Keratinocyte (primary cell): ENCODE measurements at regions not wholly inside any gene's neighbourhood (a gene's known extent, or its start where the extent isn't known, plus 50 kb on each side); places are given as distances from the start of the nearest gene placed in this dataset.
"Not testable (repeated sequence)": the region's sequence is repeated elsewhere in the genome, so short reads cannot be mapped to it uniquely, and the experiment has no call there.

ENCODE experiments used
- DNase-seq: peaks from one replicate; pipeline ENCODE4 v3.0.0-alpha.2; 2011; ENCODE audit warnings: low read depth, missing footprints, low spot score
- FAIRE-seq: peaks from 2 replicates; lab custom pipeline; 2011; peaks lifted over from hg19 to GRCh38; lab: Jason Lieb, UNC
- H2AFZ ChIP-seq: 2 replicates; pipeline ENCODE4 v1.6.0; 2012; ENCODE audit warnings: low read length, control low read depth, inconsistent platforms; ENCODE audit not compliant: control insufficient read depth
- H3K27ac ChIP-seq: 2 replicates; pipeline ENCODE4 v1.5.1; 2011; ENCODE audit warnings: low read length; ENCODE audit not compliant: control insufficient read depth, insufficient read depth
- H3K27me3 ChIP-seq: 3 replicates; pipeline ENCODE4 v1.6.0; 2011; ENCODE audit warnings: low read length; ENCODE audit not compliant: control insufficient read depth, insufficient read depth; ENCODE audit errors: extremely low read depth
- H3K36me3 ChIP-seq, 2 experiments: 2 replicates in 1 of 2; 3 replicates in 1 of 2; pipeline ENCODE4 v1.5.1; 2011; ENCODE audit warnings: low read length in 2 of 2, mild to moderate bottlenecking in 1 of 2; ENCODE audit not compliant: control insufficient read depth in 2 of 2, insufficient read depth in 2 of 2; ENCODE audit errors: extremely low read depth in 1 of 2
- H3K4me1 ChIP-seq: 3 replicates; pipeline ENCODE4 v1.5.1; 2011; ENCODE audit warnings: low read length; ENCODE audit not compliant: control insufficient read depth, insufficient read depth; ENCODE audit errors: extremely low read depth
- H3K4me2 ChIP-seq: 3 replicates; pipeline ENCODE4 v1.6.0; 2011; ENCODE audit warnings: low read depth, low read length; ENCODE audit not compliant: control insufficient read depth, insufficient read depth; ENCODE audit errors: extremely low read depth
- H3K4me3 ChIP-seq, 3 experiments: fragments of 200-600 bp in 1 of 3; sonication (generic) in 1 of 3; 2 replicates in 2 of 3; 3 replicates in 1 of 3; pipeline ENCODE4 v1.5.1; 2011 to 2016; ENCODE audit warnings: low read length in 3 of 3, mild to moderate bottlenecking in 3 of 3, control low read depth in 2 of 3, inconsistent platforms in 1 of 3, low read depth in 1 of 3, mixed read lengths in 1 of 3, mixed run types in 1 of 3, moderate library complexity in 1 of 3; ENCODE audit not compliant: control insufficient read depth in 2 of 3, insufficient read depth in 2 of 3; ENCODE audit errors: extremely low read depth in 1 of 3
- H3K79me2 ChIP-seq: 2 replicates; pipeline ENCODE4 v1.6.0; 2012; ENCODE audit warnings: low read length; ENCODE audit not compliant: control insufficient read depth, insufficient read depth
- H3K9ac ChIP-seq: 3 replicates; pipeline ENCODE4 v1.6.0; 2011; ENCODE audit warnings: low read length; ENCODE audit not compliant: control insufficient read depth, insufficient read depth; ENCODE audit errors: extremely low read depth
- H3K9me1 ChIP-seq: 3 replicates; pipeline ENCODE4 v1.6.0; 2011; ENCODE audit warnings: low read length; ENCODE audit not compliant: control insufficient read depth, insufficient read depth; ENCODE audit errors: extremely low read depth
- H3K9me3 ChIP-seq: 2 replicates; pipeline ENCODE4 v1.5.1; 2012; ENCODE audit warnings: low read depth, low read length; ENCODE audit not compliant: control insufficient read depth
- H4K20me1 ChIP-seq: 3 replicates; pipeline ENCODE4 v1.6.0; 2011; ENCODE audit warnings: low read length; ENCODE audit not compliant: control insufficient read depth, insufficient read depth; ENCODE audit errors: extremely low read depth
- CTCF ChIP-seq, 3 experiments: IDR thresholded peaks in 1 of 3; conservative IDR thresholded peaks in 1 of 3; optimal IDR thresholded peaks in 1 of 3; 2 replicates in 2 of 3; 3 replicates in 1 of 3; pipeline versions ENCODE3 to v1.5.1; 2011; ENCODE audit warnings: low read length in 3 of 3, mild to moderate bottlenecking in 3 of 3, moderate library complexity in 2 of 3, control low read depth in 1 of 3, inconsistent platforms in 1 of 3; ENCODE audit not compliant: insufficient read depth in 2 of 3; ENCODE audit errors: extremely low read depth in 1 of 3
- EZH2 ChIP-seq: IDR thresholded peaks from one replicate; pipeline ENCODE4 v1.6.1; 2012; ENCODE audit warnings: inconsistent platforms, mild to moderate bottlenecking, low read length, moderate library complexity
- dilution Hi-C: fragments of 300-500 bp; cut with MboI; formaldehyde crosslinking; loops from one replicate; pipeline ENCODE4 v1.7.0; 2020; ENCODE audit warnings: low sequenced_read_pairs; ENCODE audit not compliant: extremely low pct_ligation_motif_present

DNA sequence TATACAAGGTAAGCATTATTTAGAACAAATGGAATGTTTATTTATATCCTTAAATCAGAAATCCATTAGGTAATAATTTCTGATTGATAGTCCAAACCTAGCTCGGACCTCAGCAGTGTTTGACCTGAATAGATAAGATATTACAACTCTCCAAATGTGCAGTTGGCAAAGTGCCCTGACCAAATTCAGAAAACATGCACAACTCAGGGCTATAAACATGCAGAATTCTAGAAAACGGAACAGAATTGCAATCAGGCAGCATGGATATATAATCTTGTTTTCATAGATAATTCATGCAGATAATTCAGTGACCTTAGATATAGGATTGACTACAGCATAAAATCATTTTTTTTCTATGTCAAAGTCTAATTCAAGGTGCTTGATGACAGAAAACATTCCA, 626.6 kb upstream of the CITED2 start:
- no peak overlapping the region for H3K9ac ChIP-seq
- no peaks in the 10 kb centered on the region for H4K20me1 ChIP-seq
- TF ChIP-seq EZH2, result no peak
- TF ChIP-seq CTCF (optimal IDR thresholded peaks at IDR 0.05 in 1 of 3, IDR thresholded peaks at IDR 0.05 in 1 of 3, conservative IDR thresholded peaks at IDR 0.05 in 1 of 3; ENCODE audit: extremely low read depth in 1 of 3, insufficient read depth in 2 of 3, low read length in 3 of 3), result no peak
- H3K27ac ChIP-seq, result no peak overlapping the region
- dilution Hi-C loops, result no loop called here
- no peaks in the 10 kb centered on the region for H3K79me2 ChIP-seq
- FAIRE-seq (no peak), DNase-seq (no peak)
- H3K9me1 ChIP-seq, result no peaks in the 10 kb centered on the region
- H2AFZ ChIP-seq, result no peak overlapping the region
- H3K4me3 ChIP-seq, result no peak overlapping the region
- H3K4me1 ChIP-seq, result no peaks in the 10 kb centered on the region
- no peaks in the 10 kb centered on the region for H3K9me3 ChIP-seq
- H3K27me3 ChIP-seq, result no peaks in the 10 kb centered on the region
- H3K4me2 ChIP-seq, result no peak overlapping the region
- no peaks in the 10 kb centered on the region for H3K36me3 ChIP-seq

DNA sequence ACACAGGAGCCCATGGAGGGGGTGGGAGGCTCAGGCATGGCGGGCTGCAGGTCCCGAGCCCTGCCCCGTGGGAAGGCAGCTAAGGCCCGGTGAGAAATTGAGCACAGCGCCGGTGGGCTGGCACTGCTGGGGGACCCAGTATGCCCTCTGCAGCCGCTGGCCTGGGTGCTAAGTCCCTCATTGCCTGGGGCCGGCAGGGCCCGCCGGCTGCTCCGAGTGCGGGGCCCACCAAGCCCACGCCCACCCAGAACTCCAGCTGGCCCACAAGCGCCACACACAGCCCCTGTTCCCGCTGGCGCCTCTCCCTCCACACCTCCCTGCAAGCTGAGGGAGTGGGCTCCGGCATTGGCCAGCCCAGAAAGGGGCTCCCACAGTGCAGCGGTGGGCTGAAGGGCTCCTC, 625.2 kb upstream of the CITED2 start:
- H3K9me3 ChIP-seq, H3K4me1 ChIP-seq, H3K4me2 ChIP-seq, H3K27me3 ChIP-seq, H3K79me2 ChIP-seq, H4K20me1 ChIP-seq, H3K9me1 ChIP-seq, FAIRE-seq, H2AFZ ChIP-seq, H3K27ac ChIP-seq, H3K4me3 ChIP-seq, H3K36me3 ChIP-seq, H3K9ac ChIP-seq, dilution Hi-C loops, DNase-seq: not testable (repeated sequence)

- H3K9ac ChIP-seq, H3K36me3 ChIP-seq, H3K9me1 ChIP-seq, H3K27ac ChIP-seq, H3K4me3 ChIP-seq, H3K4me1 ChIP-seq, H3K4me2 ChIP-seq, H4K20me1 ChIP-seq, H3K9me3 ChIP-seq, DNase-seq, FAIRE-seq, H3K79me2 ChIP-seq, H2AFZ ChIP-seq, H3K27me3 ChIP-seq, dilution Hi-C loops: not testable (repeated sequence)
These were observed 624.0 kb upstream of the CITED2 start for GRCh38 chr6:139998478-139998877.
